Mesendoderm (in vitro differentiated cells): ENCODE measurements at regions not wholly inside any gene's neighbourhood (a gene's known extent, or its start where the extent isn't known, plus 50 kb on each side); places are given as distances from the start of the nearest gene placed in this dataset.
"Not testable (repeated sequence)": the region's sequence is repeated elsewhere in the genome, so short reads cannot be mapped to it uniquely, and the experiment has no call there.

Experiments used
- DNase-seq: peaks from one replicate; pipeline ENCODE4 v3.0.0; 2013
- H2AK5ac ChIP-seq: 2 replicates; pipeline ENCODE4 v1.6.1; 2013; ENCODE audit warnings: low read length, inconsistent platforms
- H2BK120ac ChIP-seq: 2 replicates; pipeline ENCODE4 v1.6.1; 2013; ENCODE audit warnings: low read depth, mild to moderate bottlenecking, low read length, moderate library complexity, mixed read lengths
- H2BK15ac ChIP-seq: replicated peaks from 2 replicates; pipeline ENCODE4 v1.6.1; 2013; ENCODE audit warnings: low read depth, mild to moderate bottlenecking, moderate library complexity
- H2BK5ac ChIP-seq: 2 replicates; pipeline ENCODE4 v1.6.1; 2013; ENCODE audit warnings: low read length, inconsistent platforms
- H3K18ac ChIP-seq: 2 replicates; pipeline ENCODE4 v1.6.1; 2013; ENCODE audit warnings: mild to moderate bottlenecking, low read length, mixed read lengths
- H3K23ac ChIP-seq: one replicate; pipeline ENCODE4 v1.6.1; 2013; ENCODE audit warnings: low read length
- H3K27ac ChIP-seq: 2 replicates; pipeline ENCODE4 v1.5.1; 2013; ENCODE audit warnings: low read depth, mild to moderate bottlenecking, inconsistent platforms, low read length, moderate library complexity
- H3K27me3 ChIP-seq: 2 replicates; pipeline ENCODE4 v1.6.1; 2013; ENCODE audit warnings: low read length, control low read depth, mild to moderate bottlenecking, inconsistent platforms; ENCODE audit not compliant: insufficient read depth, poor library complexity
- H3K36me3 ChIP-seq: 2 replicates; pipeline ENCODE4 v1.6.1; 2013; ENCODE audit warnings: low read length, inconsistent platforms; ENCODE audit not compliant: control insufficient read depth, insufficient read depth
- H3K4ac ChIP-seq: one replicate; pipeline ENCODE4 v1.6.1; 2013; ENCODE audit warnings: low read depth, mild to moderate bottlenecking, low read length, moderate library complexity
- H3K4me1 ChIP-seq: 2 replicates; pipeline ENCODE4 v1.6.1; 2013; ENCODE audit warnings: low read depth, low read length, inconsistent platforms; ENCODE audit not compliant: control insufficient read depth
- H3K4me2 ChIP-seq: 2 replicates; pipeline ENCODE4 v1.6.1; 2013; ENCODE audit warnings: low read length
- H3K4me3 ChIP-seq: 2 replicates; pipeline ENCODE4 v1.5.1; 2013; ENCODE audit warnings: mild to moderate bottlenecking, low read length
- H3K56ac ChIP-seq: one replicate; pipeline ENCODE4 v1.6.1; 2013; ENCODE audit warnings: low read length
- H3K79me1 ChIP-seq: 2 replicates; pipeline ENCODE4 v1.6.1; 2013; ENCODE audit warnings: low read length, inconsistent platforms
- H3K79me2 ChIP-seq: 2 replicates; pipeline ENCODE4 v1.6.1; 2013; ENCODE audit warnings: mild to moderate bottlenecking, low read length; ENCODE audit not compliant: control insufficient read depth, insufficient read depth
- H3K9ac ChIP-seq: 2 replicates; pipeline ENCODE4 v1.6.1; 2013; ENCODE audit warnings: low read length, inconsistent platforms
- H4K5ac ChIP-seq: one replicate; pipeline ENCODE4 v1.6.1; 2013; ENCODE audit warnings: low read length
- H4K8ac ChIP-seq: one replicate; pipeline ENCODE4 v1.6.1; 2013; ENCODE audit warnings: low read depth, mild to moderate bottlenecking, control low read depth, low read length, moderate library complexity
- WGBS: extraction: QIAGEN DNeasy Blood & Tissue Kit; methylation state at CpG from one replicate; pipeline ENCODE4 v1.1.7; 2013; ENCODE audit warnings: low lambda C conversion rate, missing lambda C conversion rate; ENCODE audit not compliant: insufficient coverage; ENCODE audit errors: extremely low coverage; 5-methylcytosine and 5-hydroxymethylcytosine counted together

- H3K9ac ChIP-seq, H2BK120ac ChIP-seq, H2BK5ac ChIP-seq, H3K4ac ChIP-seq, H3K36me3 ChIP-seq, H3K18ac ChIP-seq, H3K27ac ChIP-seq, H3K27me3 ChIP-seq, DNase-seq, H3K56ac ChIP-seq, H3K79me2 ChIP-seq, H3K4me3 ChIP-seq, H3K4me2 ChIP-seq, H3K4me1 ChIP-seq, H2AK5ac ChIP-seq, H3K79me1 ChIP-seq, H3K23ac ChIP-seq, H4K5ac ChIP-seq, H2BK15ac ChIP-seq, H4K8ac ChIP-seq: not testable (repeated sequence)
- no CpG with 5 or more reads among the region's 4 CpGs for WGBS
These were observed 64.0 kb downstream of the OR4F15 start for GRCh38 chr15:101876031-101876430.

DNA sequence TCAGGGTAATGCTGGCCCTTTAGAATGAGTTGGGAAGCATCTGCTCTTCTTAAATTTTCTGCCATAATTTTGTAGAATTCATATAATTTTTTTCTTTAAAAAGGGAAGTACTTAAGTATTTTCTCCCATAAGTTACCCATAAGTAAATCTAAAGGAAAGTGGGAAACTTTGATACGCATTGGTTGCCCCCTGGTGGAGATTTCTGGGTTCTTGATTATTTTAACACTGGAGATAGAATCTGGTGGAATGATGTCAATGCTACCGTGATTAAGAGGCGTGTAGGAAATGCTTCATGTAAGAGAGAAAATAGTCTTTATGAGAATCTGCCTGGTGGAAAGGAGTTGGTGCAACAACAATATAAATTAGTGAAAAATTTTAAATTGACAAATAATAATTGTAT, 65.6 kb downstream of the OR4F15 start:
- not testable (repeated sequence) for H2BK5ac ChIP-seq, H3K56ac ChIP-seq, H3K18ac ChIP-seq, H2AK5ac ChIP-seq, DNase-seq, H4K8ac ChIP-seq, H3K4me2 ChIP-seq, H3K36me3 ChIP-seq, H3K4me3 ChIP-seq, H3K23ac ChIP-seq, H3K79me1 ChIP-seq, H4K5ac ChIP-seq, H3K4me1 ChIP-seq, H3K4ac ChIP-seq, H3K9ac ChIP-seq, H2BK120ac ChIP-seq, H2BK15ac ChIP-seq, H3K27me3 ChIP-seq, H3K79me2 ChIP-seq, H3K27ac ChIP-seq
- no CpG with 5 or more reads among the region's 3 CpGs for WGBS

DNA sequence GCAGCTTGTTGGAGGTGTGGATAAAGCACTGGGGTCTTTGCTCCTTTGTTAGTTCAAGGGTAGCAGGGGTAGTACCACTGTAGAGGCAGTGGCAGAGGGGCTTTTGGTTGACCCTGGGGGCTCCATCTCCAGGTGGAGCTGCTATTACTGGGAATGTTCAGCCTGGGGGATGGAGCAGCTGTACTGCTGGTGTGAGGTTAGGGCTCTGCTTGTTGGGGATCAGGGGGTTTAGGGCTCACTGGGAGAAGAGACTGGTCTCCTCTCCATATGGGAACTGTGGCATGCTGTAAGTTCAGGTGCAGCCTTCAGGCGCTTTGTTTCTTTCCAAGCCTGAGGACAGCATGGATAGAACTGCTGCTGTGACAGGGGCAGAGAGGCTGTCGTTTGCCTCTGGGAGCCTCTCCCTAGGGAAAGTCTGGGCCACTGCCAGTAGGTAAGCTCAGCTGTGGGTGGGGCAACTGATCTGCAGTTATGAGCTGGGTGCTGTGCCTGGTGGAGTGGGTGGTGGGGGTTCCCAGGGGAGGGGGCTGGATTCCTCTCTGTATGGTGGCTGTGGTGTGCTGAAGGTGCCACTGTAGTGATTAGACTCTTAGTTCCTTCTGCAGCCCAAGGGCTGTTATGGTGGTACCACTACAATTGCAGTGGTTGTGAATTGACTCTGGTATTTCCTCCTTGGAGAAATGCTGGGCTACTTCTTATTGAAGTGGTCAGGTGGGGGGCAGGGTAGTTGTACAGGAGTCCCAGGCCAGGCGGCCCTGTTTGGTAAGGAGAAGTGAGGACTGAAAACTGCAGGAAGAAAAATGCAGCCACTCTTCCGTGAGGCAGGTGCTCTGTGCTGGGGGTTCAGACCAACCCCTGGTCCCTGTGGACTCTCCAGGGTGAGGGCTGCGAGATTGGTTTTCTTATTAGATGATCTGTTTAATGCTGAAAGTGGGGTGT, 100.6 kb downstream of the OR4F15 start:
- not testable (repeated sequence) for H3K79me2 ChIP-seq, H3K4ac ChIP-seq, H4K8ac ChIP-seq, H3K79me1 ChIP-seq, DNase-seq, H2BK5ac ChIP-seq, H3K27ac ChIP-seq, H3K4me2 ChIP-seq, H3K4me3 ChIP-seq, H3K56ac ChIP-seq, H3K36me3 ChIP-seq, H3K18ac ChIP-seq, H3K23ac ChIP-seq, H2AK5ac ChIP-seq, H2BK15ac ChIP-seq, H3K27me3 ChIP-seq, H4K5ac ChIP-seq, H3K4me1 ChIP-seq, H3K9ac ChIP-seq, H2BK120ac ChIP-seq
- WGBS: no CpG with 5 or more reads among the region's 5 CpGs

DNA sequence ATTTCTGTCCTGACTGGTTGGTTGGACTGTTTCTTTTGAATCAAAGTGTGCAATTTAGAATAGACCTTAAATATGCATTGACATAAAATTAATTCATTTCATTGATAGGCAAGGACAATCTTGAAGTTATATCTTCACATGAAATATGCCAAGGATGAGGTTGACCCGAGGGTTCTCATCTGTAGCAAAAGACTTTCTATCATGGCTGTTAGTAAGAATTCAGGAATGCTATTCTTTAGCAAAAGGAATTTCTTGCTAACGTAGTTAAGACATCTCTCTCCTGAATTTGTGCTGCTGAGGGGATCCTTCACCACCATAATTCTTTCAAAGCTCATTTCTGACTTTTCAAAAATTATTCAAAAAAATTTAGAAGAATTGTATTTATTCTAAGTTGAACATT, 112.6 kb downstream of the OR4F15 start:
- not testable (repeated sequence) for H3K4me1 ChIP-seq, H2AK5ac ChIP-seq, H3K79me1 ChIP-seq, H3K4me3 ChIP-seq, H2BK5ac ChIP-seq, H2BK15ac ChIP-seq, H4K8ac ChIP-seq, DNase-seq, H4K5ac ChIP-seq, H3K36me3 ChIP-seq, H3K27ac ChIP-seq, H3K4me2 ChIP-seq, H3K4ac ChIP-seq, H3K56ac ChIP-seq, H3K18ac ChIP-seq, H3K79me2 ChIP-seq, H3K9ac ChIP-seq, H3K23ac ChIP-seq, H3K27me3 ChIP-seq, H2BK120ac ChIP-seq
- WGBS: no CpG with 5 or more reads among the region's 2 CpGs

GRCh38 chr15:101934506-101934905, 122.5 kb downstream of the OR4F15 start:
- not testable (repeated sequence) for H3K4me2 ChIP-seq, H3K27ac ChIP-seq, H3K4me3 ChIP-seq, H3K18ac ChIP-seq, H3K4ac ChIP-seq, H3K9ac ChIP-seq, DNase-seq, H3K4me1 ChIP-seq, H2BK5ac ChIP-seq, H4K5ac ChIP-seq, H3K23ac ChIP-seq, H3K36me3 ChIP-seq, H3K79me2 ChIP-seq, H2AK5ac ChIP-seq, H2BK120ac ChIP-seq, H4K8ac ChIP-seq, H3K56ac ChIP-seq, H3K27me3 ChIP-seq, H2BK15ac ChIP-seq, H3K79me1 ChIP-seq
- no CpG with 5 or more reads among the region's 3 CpGs for WGBS

DNA sequence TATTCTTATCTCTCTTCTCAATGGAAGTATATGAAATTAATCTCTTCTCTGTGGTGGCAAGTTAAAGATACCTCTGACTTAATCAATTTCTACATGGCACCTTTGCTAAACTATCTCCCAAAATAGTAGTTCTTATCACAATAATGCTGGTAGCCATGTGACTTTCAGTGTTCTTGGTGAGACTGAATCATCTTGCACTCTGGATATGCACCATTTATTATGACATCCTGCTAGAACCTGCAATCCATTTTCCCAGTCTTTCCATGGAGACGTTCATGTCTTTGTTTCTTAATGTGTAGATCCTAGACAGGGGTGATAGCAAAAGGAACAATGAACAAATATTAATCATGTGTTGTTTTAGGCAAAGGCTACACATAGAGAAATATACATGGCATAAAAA, 125.4 kb downstream of the OR4F15 start:
- not testable (repeated sequence) for H3K9ac ChIP-seq, H2BK5ac ChIP-seq, H2AK5ac ChIP-seq, H3K36me3 ChIP-seq, H3K4me2 ChIP-seq, H4K5ac ChIP-seq, H3K23ac ChIP-seq, H3K79me2 ChIP-seq, H3K18ac ChIP-seq, H2BK15ac ChIP-seq, H3K4me3 ChIP-seq, H4K8ac ChIP-seq, H3K4ac ChIP-seq, H3K4me1 ChIP-seq, H3K27me3 ChIP-seq, H3K27ac ChIP-seq, H2BK120ac ChIP-seq, H3K79me1 ChIP-seq, DNase-seq, H3K56ac ChIP-seq
- WGBS: no CpG with 5 or more reads among the region's 1 CpG
